MCF 10A (cell line): ENCODE measurements at regions not wholly inside any gene's neighbourhood (a gene's known extent, or its start where the extent isn't known, plus 50 kb on each side); places are given as distances from the start of the nearest gene placed in this dataset.

Experiments
- BruUV-seq: library from RNA; stranded (reverse); fragments of 400-500 nt; replicated peaks from 2 replicates; lab custom pipeline; 2021; lab: Mats Ljungman, UMichigan
- CTCF ChIA-PET: fragments of 300-600 bp; sonication (Branson Sonifier 250); formaldehyde crosslinking; extraction: SDS; loops from one replicate; lab custom pipeline; 2021; ENCODE audit warnings: antibody characterized with exemption, inconsistent platforms; lab: Yijun Ruan, JAX
- POLR2A ChIA-PET: fragments of 300-600, 350-650 bp; sonication (Branson Sonifier 250); formaldehyde crosslinking; extraction: SDS; loops from one replicate; lab custom pipeline; 2020; ENCODE audit warnings: antibody characterized with exemption, inconsistent platforms; lab: Yijun Ruan, JAX
- DNase-seq: peaks from one replicate; pipeline ENCODE4 v3.0.0-alpha.2; 2018; ENCODE audit not compliant: unreplicated experiment
- H3K27ac Mint-ChIP-seq: one replicate; pipeline ENCODE4 v1.8.0; 2022; ENCODE audit warnings: mild to moderate bottlenecking, low read depth, mixed read lengths; ENCODE audit not compliant: unreplicated experiment
- H3K27me3 Mint-ChIP-seq: one replicate; pipeline ENCODE4 v1.8.0; 2022; ENCODE audit warnings: mixed read lengths; ENCODE audit not compliant: insufficient read depth, unreplicated experiment
- H3K36me3 Mint-ChIP-seq: one replicate; pipeline ENCODE4 v1.8.0; 2022; ENCODE audit warnings: mild to moderate bottlenecking, moderate library complexity, mixed read lengths; ENCODE audit not compliant: insufficient read depth, unreplicated experiment
- H3K4me1 Mint-ChIP-seq: one replicate; pipeline ENCODE4 v1.8.0; 2022; ENCODE audit warnings: mixed read lengths; ENCODE audit not compliant: insufficient read depth, unreplicated experiment
- H3K4me3 Mint-ChIP-seq: one replicate; pipeline ENCODE4 v1.8.0; 2022; ENCODE audit warnings: mild to moderate bottlenecking, moderate library complexity, mixed read lengths; ENCODE audit not compliant: unreplicated experiment
- H3K9me3 Mint-ChIP-seq: one replicate; pipeline ENCODE4 v1.8.0; 2022; ENCODE audit warnings: mixed read lengths; ENCODE audit not compliant: unreplicated experiment
- intact Hi-C: fragments of 100-400 bp; cut with micrococcal nuclease; formaldehyde crosslinking; loops from 2 replicates; pipeline ENCODE4 v1.14.1; 2022
- TF ChIP-seq, protein P1 (sequence below): fragments of 200-600 bp; IDR thresholded peaks from one replicate; pipeline ENCODE4 v1.8.0; 2022; ENCODE audit warnings: antibody characterized with exemption, mild to moderate bottlenecking; ENCODE audit not compliant: unreplicated experiment

GRCh38 chr9:115276621-115277020 lies 158.7 kb upstream of the TNC start:
- intact Hi-C loops: no loop called here
- no peak overlapping the region for H3K4me3 Mint-ChIP-seq
- TF ChIP-seq, protein P1, sequence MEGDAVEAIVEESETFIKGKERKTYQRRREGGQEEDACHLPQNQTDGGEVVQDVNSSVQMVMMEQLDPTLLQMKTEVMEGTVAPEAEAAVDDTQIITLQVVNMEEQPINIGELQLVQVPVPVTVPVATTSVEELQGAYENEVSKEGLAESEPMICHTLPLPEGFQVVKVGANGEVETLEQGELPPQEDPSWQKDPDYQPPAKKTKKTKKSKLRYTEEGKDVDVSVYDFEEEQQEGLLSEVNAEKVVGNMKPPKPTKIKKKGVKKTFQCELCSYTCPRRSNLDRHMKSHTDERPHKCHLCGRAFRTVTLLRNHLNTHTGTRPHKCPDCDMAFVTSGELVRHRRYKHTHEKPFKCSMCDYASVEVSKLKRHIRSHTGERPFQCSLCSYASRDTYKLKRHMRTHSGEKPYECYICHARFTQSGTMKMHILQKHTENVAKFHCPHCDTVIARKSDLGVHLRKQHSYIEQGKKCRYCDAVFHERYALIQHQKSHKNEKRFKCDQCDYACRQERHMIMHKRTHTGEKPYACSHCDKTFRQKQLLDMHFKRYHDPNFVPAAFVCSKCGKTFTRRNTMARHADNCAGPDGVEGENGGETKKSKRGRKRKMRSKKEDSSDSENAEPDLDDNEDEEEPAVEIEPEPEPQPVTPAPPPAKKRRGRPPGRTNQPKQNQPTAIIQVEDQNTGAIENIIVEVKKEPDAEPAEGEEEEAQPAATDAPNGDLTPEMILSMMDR: no peak
- no TSS peak for BruUV-seq
- no peaks in the 10 kb centered on the region for H3K9me3 Mint-ChIP-seq
- ChIA-PET POLR2A (interaction anchor here (1.2 kb wide), 1 partner anchor 11 kb away, joined by 4 read pairs; no protein-coding TSS in a partner anchor), CTCF (interaction anchor here (0.5 to 1.1 kb wide), 3 partner anchors 11 to 624 kb away, joined by 3 to 6 read pairs (median 3); no protein-coding TSS in a partner anchor)
- no peaks in the 10 kb centered on the region for H3K36me3 Mint-ChIP-seq
- peak; percentile 17 for DNase-seq
- no peak overlapping the region for H3K27ac Mint-ChIP-seq
- H3K4me1 Mint-ChIP-seq: no peaks in the 10 kb centered on the region
- no peaks in the 10 kb centered on the region for H3K27me3 Mint-ChIP-seq

GRCh38 chr9:115277301-115277700 lies 159.3 kb upstream of the TNC start:
- no peaks in the 10 kb centered on the region for H3K27me3 Mint-ChIP-seq
- CTCF ChIA-PET: interaction anchor here (1.1 kb wide), 1 partner anchor 116 kb away, joined by 3 read pairs; no protein-coding TSS in a partner anchor
- no peak overlapping the region for H3K4me3 Mint-ChIP-seq
- no TSS peak for BruUV-seq
- no peaks in the 10 kb centered on the region for H3K9me3 Mint-ChIP-seq
- H3K27ac Mint-ChIP-seq: no peak overlapping the region
- POLR2A ChIA-PET: interaction anchor here (0.7 to 1.2 kb wide), 2 partner anchors 11 kb away, joined by 3 to 4 read pairs; no protein-coding TSS in a partner anchor
- H3K4me1 Mint-ChIP-seq: no peaks in the 10 kb centered on the region
- H3K36me3 Mint-ChIP-seq: no peaks in the 10 kb centered on the region
- intact Hi-C loops: no loop called here
- DNase-seq: no peak
- TF ChIP-seq, protein P1: no peak

- no peak for DNase-seq
- H3K4me1 Mint-ChIP-seq: no peaks in the 10 kb centered on the region
- H3K9me3 Mint-ChIP-seq: no peaks in the 10 kb centered on the region
- H3K27ac Mint-ChIP-seq: no peak overlapping the region
- BruUV-seq: no TSS peak
- H3K4me3 Mint-ChIP-seq: no peak overlapping the region
- no peaks in the 10 kb centered on the region for H3K27me3 Mint-ChIP-seq
- CTCF ChIA-PET: interaction anchor here (1.1 kb wide), 1 partner anchor 115 kb away, joined by 3 read pairs; no protein-coding TSS in a partner anchor
- intact Hi-C loops: no loop called here
- TF ChIP-seq, protein P1: no peak
- no peaks in the 10 kb centered on the region for H3K36me3 Mint-ChIP-seq
- POLR2A ChIA-PET: interaction anchor here (0.7 to 1.0 kb wide), 4 partner anchors 12 to 66 kb away, joined by 3 read pairs; no protein-coding TSS in a partner anchor
Observed at GRCh38 chr9:115278326-115279035, 160.5 kb upstream of the TNC start.

GRCh38 chr9:115283395-115283794 lies 165.4 kb upstream of the TNC start:
- Mint-ChIP-seq H3K4me3 (no peak overlapping the region), H3K27me3 (no peaks in the 10 kb centered on the region), H3K27ac (no peak overlapping the region), H3K9me3 (no peaks in the 10 kb centered on the region), H3K36me3 (no peaks in the 10 kb centered on the region), H3K4me1 (no peaks in the 10 kb centered on the region)
- TF ChIP-seq, protein P1: no peak
- intact Hi-C loops: no loop called here
- POLR2A ChIA-PET: interaction anchor here (1.1 kb wide), 1 partner anchor 49 kb away, joined by 4 read pairs; no protein-coding TSS in a partner anchor
- BruUV-seq: no TSS peak
- CTCF ChIA-PET: interaction anchor here (0.6 kb wide), 1 partner anchor 1211 kb away, joined by 5 read pairs; no protein-coding TSS in a partner anchor
- no peak for DNase-seq
